T-helper 1 cell treated with Interleukin-12 subunit alpha and Interleukin-12 subunit beta and Interleukin-4 antibody, amounts not matched to agents 30 ng/mL and 1 ng/mL, for 36 hours (primary cell): ENCODE measurements at regions not wholly inside any gene's neighbourhood (a gene's known extent, or its start where the extent isn't known, plus 50 kb on each side); places are given as distances from the start of the nearest gene placed in this dataset.

Source experiments
- intact Hi-C: fragments of 100-400 bp; cut with micrococcal nuclease; formaldehyde crosslinking; loops from one replicate; pipeline ENCODE4 v1.15.1; 2024

GRCh38 chr5:67488885-67489284, 292.3 kb upstream of the CD180 start:
- intact Hi-C loops: no loop called here

DNA sequence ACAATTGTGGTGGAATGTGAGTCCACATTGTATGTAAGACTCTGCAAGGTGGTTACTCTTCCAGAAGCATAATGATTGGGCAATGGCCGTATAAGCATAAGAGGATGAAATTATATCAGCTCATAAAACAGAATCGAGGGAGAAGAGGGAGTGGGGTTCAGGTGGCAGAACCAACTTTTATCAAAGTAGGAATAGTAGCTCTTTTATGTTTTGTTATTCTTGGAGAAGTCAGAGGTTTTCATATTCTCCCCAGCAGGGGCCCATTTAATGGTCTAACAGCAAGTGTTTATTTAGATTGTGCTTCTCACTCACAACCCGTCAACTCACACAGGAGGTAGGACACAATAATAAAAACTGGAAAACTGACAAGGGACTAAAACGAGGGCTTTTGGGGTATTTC, 291.3 kb upstream of the CD180 start:
- intact Hi-C loops: no loop called here

DNA sequence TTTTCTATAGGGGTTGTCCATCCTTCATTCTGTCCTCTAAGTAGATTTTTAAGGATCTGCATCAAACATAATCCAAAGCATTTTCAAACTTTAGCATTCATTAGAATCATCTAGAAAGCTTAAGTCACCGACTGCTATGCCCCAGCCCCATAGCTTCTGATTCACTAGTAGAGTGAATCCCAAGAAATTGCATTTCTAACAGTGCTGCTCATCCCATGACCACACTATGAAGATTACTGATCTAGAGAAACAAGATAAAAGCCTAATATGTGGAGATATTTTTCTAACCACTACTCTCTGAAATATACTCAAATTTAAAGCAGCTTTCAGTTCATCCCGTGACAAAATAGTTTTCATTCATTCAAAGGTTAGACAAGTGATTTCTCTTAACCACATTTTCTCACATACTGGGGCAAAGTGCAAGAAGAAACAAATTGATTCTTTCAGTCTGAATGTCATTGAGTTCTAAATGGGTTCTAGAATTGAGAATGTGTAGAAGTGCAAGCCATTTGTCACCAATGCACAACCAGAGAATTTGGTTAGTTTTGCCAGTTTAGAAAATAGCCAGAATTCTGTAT, 286.9 kb upstream of the CD180 start:
- intact Hi-C loops: no loop called here

- intact Hi-C loops: no loop called here
Measured at GRCh38 chr5:67481362-67481761, 284.8 kb upstream of the CD180 start.

GRCh38 chr5:67478337-67478736, 281.7 kb upstream of the CD180 start:
- intact Hi-C loops: no loop called here

GRCh38 chr5:67476995-67477394, 280.4 kb upstream of the CD180 start:
- intact Hi-C loops: no loop called here

- intact Hi-C loops: no loop called here
Measured at GRCh38 chr5:67476531-67476930, 279.9 kb upstream of the CD180 start.

- intact Hi-C loops: no loop called here
Measured at GRCh38 chr5:67475489-67475888, 278.9 kb upstream of the CD180 start.

DNA sequence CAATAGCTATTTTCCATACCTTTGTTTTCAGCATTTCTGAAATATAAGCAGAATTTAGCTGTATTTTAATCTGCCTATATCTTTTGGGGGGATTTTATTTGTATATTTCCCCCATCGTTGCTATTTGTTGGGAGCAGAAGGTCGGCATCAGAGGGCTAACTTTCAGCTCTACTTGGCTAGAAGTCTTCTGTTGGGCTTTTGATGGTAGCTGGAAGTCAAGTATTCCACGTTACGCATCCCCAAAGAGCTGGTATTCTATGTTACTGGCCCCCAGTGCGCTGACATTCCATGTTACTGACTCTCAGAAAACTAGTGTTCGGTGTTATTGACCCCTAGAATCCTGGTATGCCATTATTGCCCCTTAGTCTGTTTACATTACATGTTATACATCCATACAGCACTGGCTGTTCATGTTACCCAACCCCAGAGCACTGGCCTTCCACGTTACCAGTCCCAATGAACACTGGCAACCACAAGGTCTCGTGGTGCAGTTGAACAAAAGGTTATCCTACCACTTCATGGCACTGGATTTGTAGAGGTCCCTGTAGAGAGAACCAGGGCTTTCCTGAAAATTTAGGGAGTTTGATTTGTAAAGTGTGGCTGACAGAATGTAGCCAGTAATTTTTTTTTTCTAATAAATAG, 278.1 kb upstream of the CD180 start:
- intact Hi-C loops: no loop called here

DNA sequence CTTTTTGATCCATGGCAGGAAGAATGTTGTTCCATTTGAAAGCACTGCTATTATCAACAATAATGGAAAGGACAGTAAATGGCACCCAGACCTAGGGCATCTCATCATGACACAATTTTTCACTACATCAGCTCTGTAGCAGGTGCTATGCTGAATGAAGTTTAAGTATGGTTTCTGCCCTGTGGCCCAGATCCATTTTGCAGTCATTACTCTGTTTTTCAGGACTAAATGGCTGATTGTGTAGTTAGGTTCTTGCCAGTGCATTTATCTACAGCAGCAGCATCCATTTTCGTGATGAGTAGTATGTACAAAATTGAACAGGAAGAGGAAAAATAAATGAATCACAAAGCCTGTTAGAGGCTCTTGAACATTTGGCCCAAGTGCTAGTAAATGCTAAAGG, 270.5 kb upstream of the CD180 start:
- intact Hi-C loops: no loop called here

DNA sequence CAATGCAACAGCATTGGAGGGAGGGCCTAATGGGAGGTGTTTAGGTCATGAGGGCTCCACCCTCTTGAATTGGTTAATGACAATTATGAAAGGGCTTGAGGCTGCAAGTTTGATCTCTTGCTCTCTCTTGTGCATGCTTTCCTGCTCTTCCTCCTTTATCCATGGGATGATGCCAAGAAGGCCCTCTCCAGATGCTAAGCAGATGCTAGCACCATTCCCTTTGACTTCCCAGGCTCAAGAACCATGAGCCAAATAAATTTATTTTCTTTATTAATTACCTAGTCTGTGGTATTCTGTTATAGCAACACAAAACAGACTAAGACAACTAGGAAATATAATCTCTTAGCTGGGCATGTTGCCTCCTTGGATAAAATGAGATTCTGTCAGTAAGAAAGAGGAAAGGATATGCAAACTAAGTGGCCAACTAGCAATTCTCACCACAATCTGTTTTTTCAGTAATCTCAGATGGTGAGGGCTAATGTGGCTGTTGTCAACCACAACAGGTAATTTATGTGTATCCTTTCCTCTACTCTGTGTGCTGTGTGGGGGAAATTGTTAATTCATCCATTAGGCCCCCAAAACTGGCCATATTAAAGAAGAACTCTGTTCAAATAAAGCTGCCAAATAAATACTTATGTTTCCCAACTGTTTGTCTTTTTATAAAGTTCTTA, 269.1 kb upstream of the CD180 start:
- intact Hi-C loops: no loop called here

DNA sequence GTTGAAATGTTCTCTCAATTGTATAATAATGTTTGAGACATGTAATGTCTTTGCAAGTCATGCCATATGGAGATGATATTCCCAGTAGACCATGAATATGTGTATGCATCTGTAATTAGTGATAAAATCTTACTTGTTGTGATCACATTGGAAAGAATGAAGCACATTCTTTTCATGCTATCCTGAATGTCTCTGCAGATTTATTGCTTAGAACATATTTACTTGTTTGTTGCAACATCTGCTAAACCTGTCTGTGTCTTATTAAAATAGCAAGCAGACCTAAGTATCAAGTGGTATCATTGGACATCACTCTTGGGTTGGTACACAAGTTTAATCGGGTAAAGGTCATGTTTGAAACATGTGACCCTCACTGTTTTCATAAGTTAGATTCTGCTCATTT, 265.5 kb upstream of the CD180 start:
- intact Hi-C loops: no loop called here

DNA sequence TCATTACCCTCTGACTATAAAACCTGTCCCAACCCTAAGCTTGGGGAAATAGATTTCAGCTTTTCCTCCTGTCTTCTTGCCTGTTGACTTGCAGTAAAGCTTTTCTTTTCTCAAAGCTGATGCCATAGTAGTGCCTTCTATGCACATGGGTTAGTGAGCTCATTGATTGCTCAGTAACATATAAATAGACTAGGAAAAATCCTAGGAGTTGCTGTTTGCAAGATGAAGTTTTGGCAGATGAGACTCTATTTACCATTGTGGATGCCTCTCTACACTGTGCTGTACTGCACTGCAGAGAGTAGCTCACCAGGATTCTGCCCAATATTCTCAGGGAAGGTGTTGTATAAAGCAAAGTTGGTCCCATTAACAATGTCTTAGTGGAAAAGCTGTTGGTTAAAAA, 262.7 kb upstream of the CD180 start:
- intact Hi-C loops: no loop called here

GRCh38 chr5:67455970-67456369, 259.4 kb upstream of the CD180 start:
- intact Hi-C loops: no loop called here

DNA sequence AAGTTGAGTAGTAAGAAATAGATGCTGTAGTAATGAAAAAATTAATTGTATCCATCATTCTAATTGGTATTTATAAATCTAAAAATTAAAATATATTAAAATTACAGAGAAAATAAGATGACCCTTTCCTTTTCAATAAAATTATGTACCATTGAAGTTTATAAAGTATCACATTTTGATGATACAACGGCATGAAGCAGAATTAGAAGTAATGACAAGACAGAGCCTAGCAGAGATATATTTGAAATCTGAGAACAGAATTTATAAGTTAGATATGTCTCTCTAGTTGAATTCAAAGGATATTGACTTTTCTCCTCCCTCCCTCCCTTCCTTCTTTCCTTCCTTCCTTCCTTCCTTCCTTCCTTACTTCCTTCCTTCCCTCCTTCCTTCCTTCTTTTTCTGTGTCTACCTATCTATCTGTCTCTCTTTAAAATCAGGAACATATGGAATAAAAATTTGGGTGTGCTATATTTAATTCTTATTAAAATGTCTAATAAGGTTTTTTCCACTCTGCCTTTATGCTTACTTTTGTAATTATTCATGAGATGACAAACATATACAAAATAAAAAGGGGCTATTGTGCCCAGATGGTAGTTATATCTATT, 258.5 kb upstream of the CD180 start:
- intact Hi-C loops: no loop called here

DNA sequence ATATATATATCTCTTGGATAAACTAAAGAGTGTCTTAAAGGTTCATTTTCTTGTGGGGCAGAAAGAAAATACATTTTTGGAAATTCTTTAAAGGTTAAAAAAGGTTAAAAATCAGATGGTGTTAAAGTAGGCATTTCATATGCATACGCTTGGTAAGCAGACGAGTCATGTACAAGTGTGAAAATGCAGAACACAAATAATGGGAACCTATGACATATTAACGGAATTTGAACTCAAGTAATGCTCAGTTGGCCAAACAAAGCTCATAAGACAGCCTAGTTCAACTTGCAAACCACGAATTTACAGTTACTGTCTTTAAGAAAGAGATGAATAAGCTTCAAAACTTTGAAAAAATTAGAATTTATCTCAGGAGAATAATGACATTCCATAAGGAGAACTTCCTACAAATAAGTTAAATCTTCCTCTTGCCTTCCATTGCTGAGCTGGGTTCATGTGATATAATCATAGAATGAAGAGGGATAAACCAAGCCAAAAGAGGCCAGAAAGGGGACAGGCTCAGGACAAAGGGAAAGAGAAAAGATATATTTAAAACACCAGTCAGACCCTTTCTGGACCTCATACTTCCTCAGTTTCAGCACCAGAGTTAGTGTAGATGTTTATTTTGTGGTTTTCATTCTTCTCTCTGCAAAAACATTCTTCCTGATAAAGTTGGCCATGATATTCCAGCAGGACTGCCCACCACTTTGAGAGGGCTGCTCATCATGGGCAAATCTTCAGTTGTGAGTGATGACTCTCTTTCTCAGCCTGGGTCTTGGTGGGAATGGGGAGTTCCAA, 256.7 kb upstream of the CD180 start:
- intact Hi-C loops: no loop called here

- intact Hi-C loops: no loop called here
Measured at GRCh38 chr5:67451640-67452279, 255.2 kb upstream of the CD180 start.

DNA sequence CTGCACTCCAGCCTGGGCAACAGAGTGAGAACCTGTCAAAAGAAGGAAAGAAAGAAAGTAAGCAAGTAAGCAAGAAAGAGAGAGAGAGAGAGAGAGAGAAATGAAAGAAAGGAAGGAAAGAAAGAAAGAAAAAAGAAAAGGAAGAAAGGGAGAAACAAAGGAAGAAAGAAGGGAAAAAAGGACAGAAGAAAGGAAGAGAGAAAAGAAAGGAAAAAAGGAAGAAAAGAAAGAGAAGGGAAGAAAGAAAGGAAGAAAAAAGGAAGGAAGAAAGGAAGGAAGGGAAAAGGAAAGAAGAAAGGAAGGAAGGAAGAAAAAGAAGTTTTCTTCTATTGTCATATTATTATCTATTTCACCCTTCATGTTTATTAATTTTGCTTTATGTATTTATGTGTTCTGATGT, 251.1 kb upstream of the CD180 start:
- intact Hi-C loops: no loop called here

GRCh38 chr5:67437905-67438845, 241.6 kb upstream of the CD180 start:
- intact Hi-C loops: no loop called here

DNA sequence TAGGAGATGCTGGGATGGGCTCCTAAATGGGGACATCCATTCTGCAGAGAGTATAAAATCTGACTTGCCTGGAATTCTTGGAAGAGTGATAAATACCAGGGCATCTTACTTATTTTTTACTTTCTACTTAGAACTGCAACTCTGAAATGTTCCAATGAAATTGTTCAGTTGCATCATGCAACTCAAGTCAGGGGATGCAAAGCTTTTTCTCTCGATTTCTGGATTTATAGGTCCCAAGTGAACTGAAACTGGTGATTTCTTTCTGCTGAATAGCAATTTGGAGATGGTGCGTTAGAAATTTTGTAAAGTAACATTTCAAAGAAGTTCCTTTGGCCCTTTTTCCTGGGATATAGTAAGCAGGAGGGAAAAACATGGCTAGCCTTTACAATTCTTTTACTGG, 238.4 kb upstream of the CD180 start:
- intact Hi-C loops: no loop called here
